ENCODE measurements at regions not wholly inside any gene's neighbourhood (a gene's known extent, or its start where the extent isn't known, plus 50 kb on each side); places are given as distances from the start of the nearest gene placed in this dataset.

DNA sequence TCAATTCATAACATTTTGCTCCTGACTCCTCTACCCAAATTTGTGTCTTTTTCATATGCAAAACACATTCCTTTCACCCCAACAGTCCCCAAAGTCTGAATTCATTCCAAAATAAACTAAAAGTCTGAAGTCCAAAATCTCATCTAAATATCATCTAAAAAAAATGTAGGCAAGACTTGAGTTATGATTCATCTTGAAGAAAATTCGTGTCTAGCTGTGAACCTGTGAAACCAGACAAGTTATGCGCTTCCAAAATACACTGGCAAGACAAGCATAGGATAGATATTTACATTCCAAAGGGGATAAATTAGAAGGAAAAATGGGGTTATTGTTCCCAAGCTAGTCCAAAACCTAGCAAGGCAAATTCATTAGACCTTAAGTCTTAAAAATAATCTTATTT is 1302.0 kb upstream of the GBE1 start:
- POLR2A ChIA-PET = no interaction called here
- no peak for DNase-seq (ENCODE audit: extremely low spot score)
- TF ChIP-seq, protein P1, sequence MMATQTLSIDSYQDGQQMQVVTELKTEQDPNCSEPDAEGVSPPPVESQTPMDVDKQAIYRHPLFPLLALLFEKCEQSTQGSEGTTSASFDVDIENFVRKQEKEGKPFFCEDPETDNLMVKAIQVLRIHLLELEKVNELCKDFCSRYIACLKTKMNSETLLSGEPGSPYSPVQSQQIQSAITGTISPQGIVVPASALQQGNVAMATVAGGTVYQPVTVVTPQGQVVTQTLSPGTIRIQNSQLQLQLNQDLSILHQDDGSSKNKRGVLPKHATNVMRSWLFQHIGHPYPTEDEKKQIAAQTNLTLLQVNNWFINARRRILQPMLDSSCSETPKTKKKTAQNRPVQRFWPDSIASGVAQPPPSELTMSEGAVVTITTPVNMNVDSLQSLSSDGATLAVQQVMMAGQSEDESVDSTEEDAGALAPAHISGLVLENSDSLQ (IDR thresholded peaks at IDR 0.05) = no peak
- no peak for TF ChIP-seq TARDBP (IDR thresholded peaks at IDR 0.05)
- no peak for TF ChIP-seq FOXM1 (IDR thresholded peaks at IDR 0.05; ENCODE audit: borderline replicate concordance)
- no peak for TF ChIP-seq SUZ12 (IDR thresholded peaks at IDR 0.05)
- no peak for TF ChIP-seq ELF4 (IDR thresholded peaks at IDR 0.05)
- no peak for TF ChIP-seq FOXA1 (IDR thresholded peaks at IDR 0.05)
- TF ChIP-seq CTBP1 (IDR thresholded peaks at IDR 0.05; ENCODE audit: borderline replicate concordance) = no peak
- CTCF ChIA-PET = no interaction called here

DNA sequence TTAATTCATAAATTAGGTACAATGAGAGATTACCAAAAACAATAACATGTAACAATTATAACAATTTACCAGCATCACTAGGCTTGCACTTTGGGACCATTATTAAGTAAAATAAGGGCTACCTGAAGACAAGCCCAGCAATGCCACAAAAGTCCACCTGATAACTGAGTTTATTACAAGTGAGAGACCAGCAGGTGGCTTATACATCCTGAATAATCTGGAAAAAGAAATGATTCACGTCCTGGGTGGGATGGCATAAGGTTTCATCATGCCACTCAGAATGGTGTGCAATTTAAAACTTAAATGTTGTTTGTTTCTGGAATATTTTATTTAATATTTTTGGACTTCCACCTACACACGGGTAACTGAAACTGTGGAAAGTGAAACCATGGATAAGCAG is 1287.1 kb upstream of the GBE1 start:
- TF ChIP-seq SUZ12 (IDR thresholded peaks at IDR 0.05) (no peak), L3MBTL2 (conservative IDR thresholded peaks at IDR 0.05) (no peak), BHLHE40 (IDR thresholded peaks at IDR 0.05; ENCODE audit: borderline replicate concordance) (no peak), TARDBP (IDR thresholded peaks at IDR 0.05) (no peak), SP1 (IDR thresholded peaks at IDR 0.05) (no peak), HDGF (IDR thresholded peaks at IDR 0.05; ENCODE audit: borderline replicate concordance) (no peak), ELF4 (IDR thresholded peaks at IDR 0.05) (no peak), CTBP1 (IDR thresholded peaks at IDR 0.05; ENCODE audit: borderline replicate concordance) (no peak), ZNF384 (IDR thresholded peaks at IDR 0.05) (no peak), NFRKB (IDR thresholded peaks at IDR 0.05) (no peak)
- ChIA-PET POLR2A (no interaction called here), CTCF (no interaction called here)
- DNase-seq (ENCODE audit: extremely low spot score) = no peak

DNA sequence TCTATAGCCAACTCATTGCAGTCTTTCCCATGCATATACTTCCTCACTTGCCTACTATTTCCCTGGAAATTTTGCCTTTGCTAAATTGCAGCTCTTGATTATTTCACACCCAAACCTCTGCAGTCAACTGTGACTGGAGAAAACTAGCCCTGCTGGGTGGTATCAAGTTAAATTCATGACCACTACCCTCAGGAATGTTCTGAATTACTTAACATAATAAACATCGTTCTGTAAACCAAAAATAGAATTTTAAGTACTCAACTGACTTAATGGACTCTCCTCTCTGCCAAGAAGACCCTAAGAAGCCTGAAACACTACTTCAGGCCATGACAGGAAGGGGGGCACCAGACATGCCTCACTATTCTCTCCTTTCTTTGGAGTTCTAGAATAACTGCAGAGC is 1278.0 kb upstream of the GBE1 start:
- peak; percentile 4 for DNase-seq (ENCODE audit: extremely low spot score)
- TF ChIP-seq, protein P1 (IDR thresholded peaks at IDR 0.05) = no peak
- no peak for TF ChIP-seq NFRKB (IDR thresholded peaks at IDR 0.05)
- TF ChIP-seq TARDBP (IDR thresholded peaks at IDR 0.05) = no peak
- TF ChIP-seq L3MBTL2 (conservative IDR thresholded peaks at IDR 0.05) = no peak
- no peak for TF ChIP-seq SP1 (IDR thresholded peaks at IDR 0.05)
- no peak for TF ChIP-seq CTBP1 (IDR thresholded peaks at IDR 0.05; ENCODE audit: borderline replicate concordance)
- TF ChIP-seq FOXK2 (IDR thresholded peaks at IDR 0.05) = no peak
- no peak for TF ChIP-seq FOXM1 (IDR thresholded peaks at IDR 0.05; ENCODE audit: borderline replicate concordance)
- no peak for TF ChIP-seq BHLHE40 (IDR thresholded peaks at IDR 0.05; ENCODE audit: borderline replicate concordance)
- POLR2A ChIA-PET = no interaction called here
- CTCF ChIA-PET = no interaction called here

DNA sequence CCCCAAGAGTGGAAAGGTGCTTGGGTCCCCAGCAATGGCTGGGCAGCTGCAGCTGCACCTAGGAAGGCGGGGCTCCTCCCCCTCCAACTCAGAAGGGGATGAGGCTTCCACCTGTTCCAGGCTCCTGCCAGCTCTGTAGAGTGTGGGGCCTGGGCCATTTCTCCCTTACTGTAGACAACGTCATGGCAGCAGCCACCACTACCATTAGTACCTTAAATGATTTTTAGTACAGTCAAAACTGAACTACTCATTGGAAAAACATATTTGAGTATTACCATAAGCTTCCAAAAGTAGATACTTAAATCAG is 1274.2 kb upstream of the GBE1 start:
- no peak for DNase-seq (ENCODE audit: extremely low spot score)
- ChIA-PET CTCF (no interaction called here), POLR2A (no interaction called here)
- TF ChIP-seq SP1 (IDR thresholded peaks at IDR 0.05) (no peak), BHLHE40 (IDR thresholded peaks at IDR 0.05; ENCODE audit: borderline replicate concordance) (no peak), NFRKB (IDR thresholded peaks at IDR 0.05) (no peak), FOXA1 (IDR thresholded peaks at IDR 0.05) (no peak), TARDBP (IDR thresholded peaks at IDR 0.05) (no peak), ELF4 (IDR thresholded peaks at IDR 0.05) (no peak), CTBP1 (IDR thresholded peaks at IDR 0.05; ENCODE audit: borderline replicate concordance) (no peak), LEF1 (IDR thresholded peaks at IDR 0.05; ENCODE audit: borderline replicate concordance) (no peak), HDGF (IDR thresholded peaks at IDR 0.05; ENCODE audit: borderline replicate concordance) (no peak)
- TF ChIP-seq, protein P1 (IDR thresholded peaks at IDR 0.05) = no peak

DNA sequence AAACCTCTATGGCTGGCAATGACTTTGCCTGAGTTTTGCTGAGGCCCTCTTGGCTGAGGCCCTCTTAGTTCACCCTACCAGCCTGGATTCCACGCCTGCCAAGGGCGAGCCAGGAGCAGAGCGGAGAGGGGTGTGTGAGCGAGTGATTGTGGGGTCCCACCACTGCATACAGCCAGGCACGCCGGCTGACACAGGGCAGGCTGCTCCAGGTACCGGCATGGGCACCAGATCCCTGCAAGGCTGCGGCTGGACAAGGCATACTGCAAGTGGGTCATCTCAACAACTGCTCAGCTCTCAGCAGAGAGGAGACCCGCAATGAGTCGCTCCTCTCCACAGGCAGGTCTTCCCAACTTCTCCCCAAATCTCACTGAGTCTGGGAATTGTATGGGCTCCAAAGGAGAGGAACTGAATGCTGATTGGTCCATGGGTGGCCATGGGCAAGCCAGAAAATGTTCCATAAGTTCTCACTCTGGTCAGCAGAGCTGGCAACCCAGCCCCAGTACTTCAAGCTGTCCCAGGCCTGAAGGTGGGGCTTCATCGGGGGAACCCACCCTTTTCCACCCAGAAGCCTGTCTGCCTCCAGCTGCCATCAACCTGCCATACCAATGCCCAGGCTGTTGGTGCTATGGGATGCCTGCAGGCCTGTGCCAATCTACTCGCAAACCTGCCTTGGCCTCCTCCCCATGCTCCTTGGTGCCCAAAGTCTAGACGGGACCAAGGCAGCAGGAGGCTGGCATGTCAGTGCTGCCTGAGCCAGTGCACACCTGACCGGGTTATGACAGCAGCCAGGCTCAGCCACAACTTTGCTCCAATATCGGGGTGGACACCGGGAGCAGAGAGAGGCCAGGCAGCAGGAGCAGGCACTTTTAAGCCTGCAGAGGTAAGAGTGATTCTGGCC is 1273.6 kb upstream of the GBE1 start:
- ChIA-PET CTCF (no interaction called here), POLR2A (no interaction called here)
- no peak for DNase-seq (ENCODE audit: extremely low spot score)
- TF ChIP-seq FOXK2 (IDR thresholded peaks at IDR 0.05) (no peak), SUZ12 (IDR thresholded peaks at IDR 0.05) (no peak), LEF1 (IDR thresholded peaks at IDR 0.05; ENCODE audit: borderline replicate concordance) (no peak), SP1 (IDR thresholded peaks at IDR 0.05) (no peak), FOXA1 (IDR thresholded peaks at IDR 0.05) (no peak), NFRKB (IDR thresholded peaks at IDR 0.05) (no peak), ARNT (IDR thresholded peaks at IDR 0.05) (no peak), L3MBTL2 (conservative IDR thresholded peaks at IDR 0.05) (no peak), FOXM1 (IDR thresholded peaks at IDR 0.05; ENCODE audit: borderline replicate concordance) (no peak), ZNF384 (IDR thresholded peaks at IDR 0.05) (no peak), TARDBP (IDR thresholded peaks at IDR 0.05) (no peak)
- TF ChIP-seq, protein P1 (IDR thresholded peaks at IDR 0.05) = no peak

DNA sequence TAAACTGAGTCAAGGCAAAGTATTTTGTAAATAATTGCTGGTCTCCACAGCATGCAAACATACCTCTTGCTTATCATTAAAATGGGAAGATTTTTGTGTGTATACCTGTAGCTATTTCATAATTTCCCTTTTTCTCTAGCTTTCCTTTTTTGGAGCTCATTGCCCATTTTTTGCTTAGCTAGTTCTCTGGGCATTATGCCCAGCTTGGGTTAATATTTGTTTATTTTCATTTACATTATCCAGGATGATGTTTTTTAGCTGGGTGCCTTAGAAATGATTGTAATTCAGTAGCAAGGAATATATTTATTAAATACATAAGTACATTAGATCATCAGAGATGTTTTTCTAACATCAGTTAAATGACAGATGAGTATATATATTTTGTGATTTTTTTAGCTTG is 1271.7 kb upstream of the GBE1 start:
- CTCF ChIA-PET = no interaction called here
- POLR2A ChIA-PET = no interaction called here
- no peak for DNase-seq (ENCODE audit: extremely low spot score)
- no peak for TF ChIP-seq HDGF (IDR thresholded peaks at IDR 0.05; ENCODE audit: borderline replicate concordance)
- no peak for TF ChIP-seq SUZ12 (IDR thresholded peaks at IDR 0.05)
- no peak for TF ChIP-seq LEF1 (IDR thresholded peaks at IDR 0.05; ENCODE audit: borderline replicate concordance)
- TF ChIP-seq BHLHE40 (IDR thresholded peaks at IDR 0.05; ENCODE audit: borderline replicate concordance) = no peak

Data from HEK293T (cell line).